ENCODE measurements at regions not wholly inside any gene's neighbourhood (a gene's known extent, or its start where the extent isn't known, plus 50 kb on each side); places are given as distances from the start of the nearest gene placed in this dataset.

GRCh38 chr3:18121020-18121419 is 304.1 kb downstream of the SATB1 start:
- no peaks in the 10 kb centered on the region for H3F3A ChIP-seq (ENCODE audit: insufficient read depth)
- H3K9me3 ChIP-seq (ENCODE audit: insufficient read depth, low read length), result no peaks in the 10 kb centered on the region
- H3K9me2 ChIP-seq (replicated peaks; ENCODE audit: insufficient read depth, low read length), result no peaks in the 10 kb centered on the region
- TF ChIP-seq CTCF (IDR thresholded peaks at IDR 0.05; ENCODE audit: insufficient read depth, low read length, poor library complexity, severe bottlenecking), result no peak
- no peak for TF ChIP-seq EZH2phosphoT487 (conservative IDR thresholded peaks at IDR 0.05; ENCODE audit: low read length)
- H4K20me1 ChIP-seq (ENCODE audit: low read depth, low read length), result no peaks in the 10 kb centered on the region
- H3K4me3 ChIP-seq (ENCODE audit: insufficient read depth, low read length, poor library complexity, severe bottlenecking), result no peak overlapping the region
- H3K9ac ChIP-seq (ENCODE audit: low read length), result no peak overlapping the region
- no peak overlapping the region for H2AFZ ChIP-seq (ENCODE audit: low read depth, low read length, severe bottlenecking)
- no peaks in the 10 kb centered on the region for H3K79me2 ChIP-seq (ENCODE audit: insufficient read depth, low read length)
- no peaks in the 10 kb centered on the region for H3K36me3 ChIP-seq (ENCODE audit: low read length)
- no peak overlapping the region for H3K4me2 ChIP-seq (ENCODE audit: low read depth, low read length, poor library complexity, severe bottlenecking)
- H3K27me3 ChIP-seq (ENCODE audit: low read length), result 0 out of 2 replicates have a peak, but pooled peaks cover 3% of the 10 kb centered on the region
- H3K27ac ChIP-seq (ENCODE audit: low read depth, low read length), result no peak overlapping the region

GRCh38 chr3:18119866-18120265 is 305.3 kb downstream of the SATB1 start:
- H3K36me3 ChIP-seq (ENCODE audit: low read length), result no peaks in the 10 kb centered on the region
- H3F3A ChIP-seq (ENCODE audit: insufficient read depth), result no peaks in the 10 kb centered on the region
- H2AFZ ChIP-seq (ENCODE audit: low read depth, low read length, severe bottlenecking), result no peak overlapping the region
- TF ChIP-seq CTCF (IDR thresholded peaks at IDR 0.05; ENCODE audit: insufficient read depth, low read length, poor library complexity, severe bottlenecking) (no peak), EZH2phosphoT487 (conservative IDR thresholded peaks at IDR 0.05; ENCODE audit: low read length) (no peak)
- no peaks in the 10 kb centered on the region for H3K9me2 ChIP-seq (replicated peaks; ENCODE audit: insufficient read depth, low read length)
- H3K27ac ChIP-seq (ENCODE audit: low read depth, low read length), result no peak overlapping the region
- no peak overlapping the region for H3K4me3 ChIP-seq (ENCODE audit: insufficient read depth, low read length, poor library complexity, severe bottlenecking)
- H3K4me2 ChIP-seq (ENCODE audit: low read depth, low read length, poor library complexity, severe bottlenecking), result no peak overlapping the region
- 0 out of 2 replicates have a peak, but pooled peaks cover 3% of the 10 kb centered on the region for H3K27me3 ChIP-seq (ENCODE audit: low read length)
- H3K9me3 ChIP-seq (ENCODE audit: insufficient read depth, low read length), result no peaks in the 10 kb centered on the region
- H4K20me1 ChIP-seq (ENCODE audit: low read depth, low read length), result no peaks in the 10 kb centered on the region
- no peaks in the 10 kb centered on the region for H3K79me2 ChIP-seq (ENCODE audit: insufficient read depth, low read length)
- no peak overlapping the region for H3K9ac ChIP-seq (ENCODE audit: low read length)

DNA sequence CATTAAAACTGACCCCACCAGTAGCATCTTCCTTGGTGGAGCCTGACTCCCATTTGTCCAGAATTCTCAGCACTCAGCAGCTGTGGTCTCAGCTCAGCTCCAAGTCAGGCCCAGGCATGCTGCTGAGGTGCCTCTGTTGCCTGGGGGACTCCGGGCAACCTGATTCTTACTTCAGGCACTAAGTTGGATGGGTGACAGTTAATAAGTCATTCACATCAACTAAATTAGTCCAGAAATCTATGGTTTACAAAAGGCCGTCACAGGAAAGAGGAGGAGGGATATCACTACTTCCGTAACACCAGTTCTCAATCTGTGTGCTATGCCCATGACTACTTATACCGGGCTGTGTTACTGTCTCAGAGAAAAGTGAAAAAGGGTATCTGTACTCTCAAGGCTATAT is 310.2 kb downstream of the SATB1 start:
- no peak overlapping the region for H2AFZ ChIP-seq (ENCODE audit: low read depth, low read length, severe bottlenecking)
- TF ChIP-seq EZH2phosphoT487 (conservative IDR thresholded peaks at IDR 0.05; ENCODE audit: low read length) (no peak), CTCF (IDR thresholded peaks at IDR 0.05; ENCODE audit: insufficient read depth, low read length, poor library complexity, severe bottlenecking) (no peak)

More for the DNA sequence above, 310.2 kb downstream of the SATB1 start:
- Histone ChIP-seq H3K4me3 (ENCODE audit: insufficient read depth, low read length, poor library complexity, severe bottlenecking) (no peak overlapping the region), H3K36me3 (ENCODE audit: low read length) (no peaks in the 10 kb centered on the region), H3K27ac (ENCODE audit: low read depth, low read length) (no peak overlapping the region), H3K9me2 (replicated peaks; ENCODE audit: insufficient read depth, low read length) (no peaks in the 10 kb centered on the region), H3K9me3 (ENCODE audit: insufficient read depth, low read length) (no peaks in the 10 kb centered on the region), H4K20me1 (ENCODE audit: low read depth, low read length) (no peaks in the 10 kb centered on the region), H3K4me2 (ENCODE audit: low read depth, low read length, poor library complexity, severe bottlenecking) (no peak overlapping the region), H3K79me2 (ENCODE audit: insufficient read depth, low read length) (no peaks in the 10 kb centered on the region), H3F3A (ENCODE audit: insufficient read depth) (no peaks in the 10 kb centered on the region), H3K27me3 (ENCODE audit: low read length) (no peaks in the 10 kb centered on the region), H3K9ac (ENCODE audit: low read length) (no peak overlapping the region)

All from SU-DHL-6 (cell line).